GM12891 (cell line): ENCODE measurements at regions not wholly inside any gene's neighbourhood (a gene's known extent, or its start where the extent isn't known, plus 50 kb on each side); places are given as distances from the start of the nearest gene placed in this dataset.
"Not testable (repeated sequence)": the region's sequence is repeated elsewhere in the genome, so short reads cannot be mapped to it uniquely, and the experiment has no call there.

Experiments used
- POLR2A ChIP-seq: IDR thresholded peaks from 2 replicates; pipeline ENCODE4 v1.6.1; 2011; ENCODE audit warnings: low read depth, low read length, control low read depth
- POLR2AphosphoS5 ChIP-seq: IDR thresholded peaks from 2 replicates; pipeline ENCODE4 v1.6.1; 2011; ENCODE audit warnings: low read depth, low read length, control low read depth
- POU2F2 ChIP-seq: IDR thresholded peaks from 2 replicates; pipeline ENCODE4 v1.6.1; 2011; ENCODE audit warnings: low read depth, mild to moderate bottlenecking, control low read depth, low read length, moderate library complexity

DNA sequence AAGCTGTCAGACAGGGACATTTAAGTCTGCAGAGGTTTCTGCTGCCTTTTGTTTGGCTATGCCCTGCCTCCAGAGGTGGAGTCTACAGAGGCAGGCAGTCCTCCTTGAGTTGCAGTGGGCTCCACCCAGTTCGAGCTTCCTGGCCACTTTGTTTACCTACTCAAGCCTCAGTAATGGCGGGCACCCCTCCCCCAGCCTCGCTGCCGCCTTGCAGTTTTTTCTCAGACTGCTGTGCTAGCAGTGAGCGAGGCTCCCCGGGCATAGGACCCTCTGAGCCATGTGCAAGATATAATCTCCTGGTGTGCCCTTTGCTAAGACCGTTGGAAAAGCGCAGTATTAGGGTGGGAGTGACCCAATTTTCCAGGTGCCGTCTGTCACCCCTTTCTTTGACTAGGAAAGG lies 2223.8 kb upstream of the RAG2 start:
- not testable (repeated sequence) for TF ChIP-seq POLR2AphosphoS5, POU2F2, POLR2A
